NCI-H526 (cell line): ENCODE measurements at regions not wholly inside any gene's neighbourhood (a gene's known extent, or its start where the extent isn't known, plus 50 kb on each side); places are given as distances from the start of the nearest gene placed in this dataset.

ENCODE experiments used
- DNase-seq, 2 experiments: peaks; one replicate each; lab custom pipeline; 2025; lab: John Stamatoyannopoulos, UW

- DNase-seq: no peak
Observed at GRCh38 chr3:83302091-83302490, 1540.6 kb upstream of the GBE1 start.

GRCh38 chr3:83317605-83318004 is 1556.2 kb upstream of the GBE1 start:
- DNase-seq: no peak

GRCh38 chr3:83320726-83321125 is 1559.3 kb upstream of the GBE1 start:
- no peak for DNase-seq

GRCh38 chr3:83321457-83321856 is 1560.0 kb upstream of the GBE1 start:
- no peak for DNase-seq

GRCh38 chr3:83321891-83322290 is 1560.4 kb upstream of the GBE1 start:
- DNase-seq: no peak

- DNase-seq: no peak
Observed at GRCh38 chr3:83354205-83354604, 1592.8 kb upstream of the GBE1 start.

- no peak for DNase-seq
Observed at GRCh38 chr3:83393276-83393675, 1565.5 kb upstream of the CADM2 start.

- no peak for DNase-seq
Observed at GRCh38 chr3:83403927-83404326, 1554.9 kb upstream of the CADM2 start.

GRCh38 chr3:83426300-83426699 is 1532.5 kb upstream of the CADM2 start:
- no peak for DNase-seq

- DNase-seq: no peak
Observed at GRCh38 chr3:83434880-83435587, 1523.8 kb upstream of the CADM2 start.

GRCh38 chr3:83438188-83438587 is 1520.6 kb upstream of the CADM2 start:
- no peak for DNase-seq

- no peak for DNase-seq
Observed at GRCh38 chr3:83453056-83453455, 1505.7 kb upstream of the CADM2 start.

GRCh38 chr3:83454353-83454752 is 1504.4 kb upstream of the CADM2 start:
- no peak for DNase-seq

GRCh38 chr3:83457551-83457950 is 1501.2 kb upstream of the CADM2 start:
- no peak for DNase-seq

GRCh38 chr3:83460052-83460451 is 1498.7 kb upstream of the CADM2 start:
- DNase-seq: no peak

- no peak for DNase-seq
Observed at GRCh38 chr3:83461411-83461810, 1497.4 kb upstream of the CADM2 start.

- no peak for DNase-seq
Observed at GRCh38 chr3:83477563-83477962, 1481.2 kb upstream of the CADM2 start.

- DNase-seq: no peak
Observed at GRCh38 chr3:83482402-83483070, 1476.3 kb upstream of the CADM2 start.

GRCh38 chr3:83496462-83496861 is 1462.3 kb upstream of the CADM2 start:
- no peak for DNase-seq

GRCh38 chr3:83498361-83499016 is 1460.3 kb upstream of the CADM2 start:
- no peak for DNase-seq

- no peak for DNase-seq
Observed at GRCh38 chr3:83500422-83500821, 1458.4 kb upstream of the CADM2 start.

GRCh38 chr3:83500931-83501330 is 1457.9 kb upstream of the CADM2 start:
- no peak for DNase-seq

GRCh38 chr3:83513051-83513450 is 1445.7 kb upstream of the CADM2 start:
- no peak for DNase-seq
